Stimulated activated CD4-positive, alpha-beta T cell treated with anti-CD3 and anti-CD28 coated beads, Interleukin-4, amount 100 ng/mL, for 24 hours (primary cell): ENCODE measurements at regions not wholly inside any gene's neighbourhood (a gene's known extent, or its start where the extent isn't known, plus 50 kb on each side); places are given as distances from the start of the nearest gene placed in this dataset.
A peak's percentile ranks its signal among the peaks of the same experiment; 100 is the strongest.

Experiments used
- DNase-seq: peaks from one replicate; pipeline ENCODE4 v3.0.0-alpha.2; 2020

DNA sequence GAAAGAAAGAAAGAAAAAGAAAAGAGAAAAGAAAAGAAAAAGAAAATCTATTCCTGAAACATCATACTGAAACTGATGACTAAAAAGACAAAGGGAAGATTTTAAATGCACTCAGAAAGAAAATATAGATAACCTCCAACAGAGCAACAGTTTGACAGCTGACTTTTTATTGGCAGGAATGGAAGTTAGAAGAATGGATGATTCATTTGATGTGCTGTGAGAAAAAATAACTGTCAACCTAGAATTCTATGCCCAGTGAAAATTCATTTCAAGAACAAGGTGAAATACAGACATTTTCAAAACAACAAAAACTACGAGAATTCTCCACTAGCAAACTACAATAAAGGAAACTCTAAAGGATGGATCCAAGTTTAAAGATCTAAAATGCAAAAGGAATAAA is 50.5 kb upstream of the HSPA12A start:
- no peak for DNase-seq

- DNase-seq: no peak
Observed at GRCh38 chr10:116796469-116796868, 52.8 kb upstream of the ENO4 start.

DNA sequence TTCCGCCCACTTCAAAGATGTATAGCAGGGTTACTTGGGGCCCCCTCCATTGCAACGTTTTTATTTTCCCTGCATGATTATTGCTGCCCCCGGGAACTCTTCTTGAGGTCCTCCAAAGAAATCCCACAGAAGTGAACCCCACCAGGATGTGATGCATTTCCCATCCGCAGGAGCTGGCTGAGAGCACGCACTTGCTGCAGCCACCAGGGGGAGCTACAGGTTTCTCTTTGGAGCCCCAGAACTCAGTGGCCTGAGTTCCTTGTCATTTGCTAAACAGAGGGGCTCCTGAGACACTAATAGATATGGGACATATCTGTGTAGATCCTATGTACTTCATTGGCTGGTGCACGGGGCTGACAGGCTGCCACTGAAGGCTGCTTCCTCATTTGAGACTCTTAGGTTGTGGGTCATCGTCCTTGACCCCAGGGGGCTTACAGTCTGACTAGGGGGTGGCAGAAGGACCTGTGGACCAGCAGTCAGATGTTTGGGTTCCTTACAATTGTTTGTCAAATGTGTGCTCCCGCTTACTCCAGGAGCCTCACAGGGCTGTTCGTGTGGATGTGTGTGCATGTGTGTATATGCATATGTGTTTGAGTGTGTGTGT is 52.3 kb upstream of the ENO4 start:
- DNase-seq: peak; percentile 76

DNA sequence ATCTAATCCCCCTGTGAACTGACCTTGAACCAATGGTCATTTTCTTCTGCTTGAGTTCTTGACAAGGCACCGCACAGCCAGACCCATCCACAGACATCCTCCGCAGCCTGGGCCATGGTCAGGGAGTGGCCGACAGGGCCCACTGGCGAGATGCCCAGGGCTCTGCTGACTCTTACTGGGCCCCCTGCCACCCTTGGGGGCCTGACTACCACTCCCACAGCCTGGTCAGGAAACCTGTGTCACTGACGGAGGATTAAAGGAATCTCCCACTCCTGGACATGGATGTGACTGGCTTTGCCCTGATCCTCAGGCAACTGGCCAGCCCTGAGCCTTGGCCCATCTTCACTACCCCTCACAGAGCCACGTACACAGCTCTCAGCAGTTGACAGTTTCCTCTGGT is 50.4 kb upstream of the ENO4 start:
- no peak for DNase-seq
